HG02981 (cell line): ENCODE measurements at regions not wholly inside any gene's neighbourhood (a gene's known extent, or its start where the extent isn't known, plus 50 kb on each side); places are given as distances from the start of the nearest gene placed in this dataset.

Experiments used
- ATAC-seq: cut with Tn5 transposase; IDR thresholded peaks from one replicate; pipeline ENCODE4 v1.9.1; 2021; ENCODE audit warnings: mild to moderate bottlenecking, moderate library complexity; ENCODE audit not compliant: unreplicated experiment

GRCh38 chr1:58312461-58312860 is 234.1 kb downstream of the OMA1 start:
- no peak for ATAC-seq

GRCh38 chr1:58310881-58311280 is 235.6 kb downstream of the OMA1 start:
- no peak for ATAC-seq

GRCh38 chr1:58310469-58310868 is 236.1 kb downstream of the OMA1 start:
- ATAC-seq, result no peak

- no peak for ATAC-seq
These were observed 238.3 kb downstream of the OMA1 start for GRCh38 chr1:58308206-58308605.

GRCh38 chr1:58307431-58307830 is 239.1 kb downstream of the OMA1 start:
- ATAC-seq, result no peak

GRCh38 chr1:58305622-58306021 is 240.9 kb downstream of the OMA1 start:
- ATAC-seq, result no peak

GRCh38 chr1:58304346-58304975 is 242.1 kb downstream of the OMA1 start:
- ATAC-seq, result no peak

- no peak for ATAC-seq
These were observed 242.7 kb downstream of the OMA1 start for GRCh38 chr1:58303841-58304240.

GRCh38 chr1:58293388-58293787 is 253.1 kb downstream of the OMA1 start:
- ATAC-seq, result no peak

- ATAC-seq, result no peak
These were observed 255.7 kb downstream of the OMA1 start for GRCh38 chr1:58290685-58291372.

- no peak for ATAC-seq
These were observed 257.8 kb downstream of the OMA1 start for GRCh38 chr1:58288624-58289142.

- no peak for ATAC-seq
These were observed 258.5 kb downstream of the OMA1 start for GRCh38 chr1:58287894-58288623.

- ATAC-seq, result no peak
These were observed 262.4 kb downstream of the OMA1 start for GRCh38 chr1:58284225-58284510.

GRCh38 chr1:58283388-58284224 is 262.9 kb downstream of the OMA1 start:
- no peak for ATAC-seq

- ATAC-seq, result no peak
These were observed 263.7 kb downstream of the OMA1 start for GRCh38 chr1:58282623-58283387.

GRCh38 chr1:58266242-58266641 is 280.3 kb downstream of the OMA1 start:
- no peak for ATAC-seq

GRCh38 chr1:58264462-58264861 is 282.1 kb downstream of the OMA1 start:
- ATAC-seq, result no peak

GRCh38 chr1:58262702-58263101 is 283.8 kb downstream of the OMA1 start:
- no peak for ATAC-seq

GRCh38 chr1:58258082-58258481 is 288.4 kb downstream of the OMA1 start:
- no peak for ATAC-seq

GRCh38 chr1:58257003-58257402 is 289.5 kb downstream of the OMA1 start:
- ATAC-seq, result no peak
